ENCODE measurements at regions not wholly inside any gene's neighbourhood (a gene's known extent, or its start where the extent isn't known, plus 50 kb on each side); places are given as distances from the start of the nearest gene placed in this dataset.
"Not testable (repeated sequence)": the region's sequence is repeated elsewhere in the genome, so short reads cannot be mapped to it uniquely, and the experiment has no call there.

DNA sequence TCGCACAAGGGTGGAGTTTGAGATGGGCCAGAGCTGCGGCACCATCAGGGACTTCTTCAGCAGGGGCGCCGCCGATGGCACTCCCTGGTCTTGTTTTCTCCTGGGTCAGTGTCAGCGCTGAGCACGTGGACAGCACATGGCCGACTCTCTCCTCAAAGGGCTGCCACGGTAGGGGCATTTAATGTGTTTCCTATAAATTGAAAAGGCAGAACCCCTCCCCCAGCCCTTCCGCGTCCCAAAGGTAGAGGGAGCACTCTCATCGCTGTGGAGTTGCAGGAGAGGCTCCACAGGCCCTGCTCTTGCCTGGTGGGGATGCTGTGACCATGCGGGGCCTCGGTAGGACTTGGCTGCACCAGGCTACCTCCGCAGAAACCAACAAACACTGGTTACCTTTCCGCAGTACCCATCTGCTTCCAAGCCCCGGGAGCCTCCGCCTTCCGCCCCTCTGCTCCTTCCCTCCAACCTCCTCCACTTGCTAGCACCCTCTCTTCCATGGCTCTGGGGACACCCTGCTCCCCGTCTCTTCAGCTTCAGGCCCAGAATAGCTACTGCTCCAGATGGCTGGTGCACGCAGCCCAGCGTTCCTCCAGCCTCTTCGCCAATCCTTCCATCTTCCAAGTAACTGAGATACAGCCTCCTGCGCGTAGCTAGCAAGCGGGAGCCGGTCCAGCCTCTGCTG, 166.3 kb upstream of the ADCY1 start:
- DNase-seq (ENCODE audit: low read depth in 2 of 2), result no peak

DNA sequence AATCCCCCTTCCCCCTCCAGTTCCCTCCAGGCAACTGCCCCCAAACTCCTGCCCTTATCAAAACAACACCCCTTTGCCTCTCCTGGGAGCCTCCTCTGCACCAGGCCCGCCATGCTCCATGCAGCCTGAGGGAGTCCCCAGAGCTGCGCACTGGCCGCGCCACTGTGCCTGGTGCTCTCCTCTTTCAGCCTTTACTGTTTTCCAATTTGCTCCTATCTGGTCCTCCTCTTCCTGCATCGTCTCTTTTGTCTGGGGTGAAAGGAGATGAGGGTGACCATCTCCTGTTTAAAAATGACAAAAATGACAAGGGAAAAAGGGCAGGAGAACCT, 165.8 kb upstream of the ADCY1 start:
- DNase-seq (ENCODE audit: low read depth in 2 of 2), result no peak

DNA sequence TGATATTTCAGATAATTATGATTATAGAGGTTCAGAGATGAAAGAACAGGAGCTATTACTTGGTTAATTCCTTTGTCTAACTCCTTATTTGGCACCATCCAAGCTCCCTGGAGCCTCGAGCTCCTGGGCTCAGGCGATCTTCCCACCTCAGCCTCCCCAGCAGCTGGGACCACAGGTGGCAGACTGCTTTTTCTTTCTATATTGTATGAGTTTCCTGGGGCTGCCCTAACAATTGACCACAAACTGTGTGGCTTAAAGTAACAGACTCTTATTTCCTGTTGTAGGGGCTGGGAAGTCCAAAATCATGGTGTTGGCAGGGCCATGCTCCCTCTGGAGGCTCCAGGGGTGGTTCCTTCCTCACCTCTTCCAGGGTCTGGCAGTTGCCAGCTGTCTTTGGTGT, 163.3 kb upstream of the ADCY1 start:
- DNase-seq (ENCODE audit: low read depth in 2 of 2), result no peak

DNA sequence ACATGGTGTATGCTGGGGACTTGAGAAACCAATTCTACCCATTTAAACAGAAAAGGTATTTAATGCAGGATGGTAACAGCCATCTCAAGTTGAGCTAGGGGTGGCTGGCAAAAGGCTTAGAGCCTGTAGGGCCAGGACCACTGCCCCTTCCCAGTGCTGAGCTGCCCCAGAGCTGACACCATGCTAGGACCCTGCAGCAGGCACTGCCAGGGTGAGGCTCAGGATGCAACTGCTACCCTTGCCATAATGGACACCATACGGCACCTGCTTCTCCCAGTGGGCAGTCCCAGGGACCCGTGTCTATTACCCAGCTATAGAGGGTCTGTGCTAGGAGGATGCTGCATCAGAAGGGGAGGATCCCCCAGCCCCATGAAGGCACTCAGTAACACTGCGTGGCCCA, 160.7 kb upstream of the ADCY1 start:
- no peak for DNase-seq (ENCODE audit: low read depth in 2 of 2)

DNA sequence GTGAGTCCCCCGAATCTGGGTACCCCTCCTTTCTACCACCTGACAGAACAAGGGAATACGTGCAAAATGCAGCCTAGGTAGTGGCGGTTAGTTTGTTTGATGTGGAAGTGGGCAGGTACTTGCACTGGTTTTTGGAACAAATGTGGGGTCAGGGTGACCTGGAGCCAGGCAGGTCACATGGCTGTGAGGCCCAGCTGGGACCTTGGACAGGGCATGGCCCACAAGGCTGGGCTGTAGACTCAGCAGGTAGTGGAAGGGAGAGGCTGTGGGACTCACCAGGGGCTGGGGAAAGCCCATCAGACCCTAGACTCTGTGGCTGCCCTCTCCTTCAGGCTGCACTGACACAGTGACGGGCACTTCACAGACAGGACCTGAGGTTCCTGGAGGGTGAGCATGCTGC, 159.9 kb upstream of the ADCY1 start:
- DNase-seq (ENCODE audit: low read depth in 2 of 2), result no peak

DNA sequence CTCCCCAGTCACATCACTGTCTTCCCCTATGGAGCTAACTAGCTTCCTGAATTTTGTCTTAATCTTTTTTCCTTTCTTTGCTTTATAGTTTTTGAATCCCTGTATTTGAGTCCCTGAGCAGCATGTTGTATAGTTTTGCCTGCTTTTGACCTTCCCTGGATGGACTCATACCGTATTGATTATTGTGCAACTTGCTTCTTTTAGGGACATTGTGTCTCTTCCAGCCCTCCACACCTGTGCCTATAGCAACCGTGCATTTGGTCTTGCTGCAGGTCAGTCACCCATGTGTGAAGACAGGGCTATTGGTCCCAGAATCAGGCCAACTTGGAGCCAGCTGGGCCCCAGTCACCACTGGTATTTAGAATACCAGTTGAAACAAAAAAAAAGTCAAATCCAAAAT, 158.9 kb upstream of the ADCY1 start:
- DNase-seq (ENCODE audit: low read depth in 2 of 2), result no peak

DNA sequence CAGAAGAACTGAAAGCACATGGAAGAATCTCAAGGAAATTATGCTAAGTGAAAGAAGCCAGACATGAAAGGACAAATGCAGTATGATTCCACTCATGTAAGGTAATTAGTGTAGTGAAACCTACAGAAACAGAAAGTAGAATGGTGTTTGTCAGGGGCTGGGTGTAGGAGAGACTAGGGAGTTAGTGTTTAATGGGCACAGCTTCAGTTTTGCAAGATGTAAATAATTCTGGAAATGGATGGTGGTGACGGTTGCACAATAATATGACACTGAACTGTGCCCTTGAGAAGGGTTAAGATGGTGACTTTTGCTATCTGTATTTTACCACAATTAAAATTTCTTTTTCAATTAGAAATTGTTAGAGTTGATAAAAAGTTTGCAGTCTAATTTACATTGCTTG, 157.3 kb upstream of the ADCY1 start:
- DNase-seq (ENCODE audit: low read depth in 2 of 2), result no peak

DNA sequence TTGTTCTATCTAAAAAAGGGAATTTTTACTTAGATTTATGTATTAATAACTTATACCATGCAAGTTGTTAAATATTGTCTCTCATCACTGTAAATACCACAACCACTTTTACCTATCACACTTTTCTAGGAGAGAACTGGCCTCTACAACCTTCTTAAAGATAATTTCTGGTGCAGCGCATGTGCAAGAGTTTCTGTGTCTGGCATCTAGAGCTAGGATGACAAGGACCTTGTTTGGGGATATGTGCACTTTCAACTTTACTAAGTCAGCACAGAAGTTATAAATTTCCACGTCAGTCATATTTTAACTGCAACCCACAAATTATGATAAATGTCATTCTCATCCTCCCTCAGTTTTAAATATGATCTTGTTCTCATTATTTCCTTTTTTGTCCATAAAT, 156.9 kb upstream of the ADCY1 start:
- no peak for DNase-seq (ENCODE audit: low read depth in 2 of 2)

DNA sequence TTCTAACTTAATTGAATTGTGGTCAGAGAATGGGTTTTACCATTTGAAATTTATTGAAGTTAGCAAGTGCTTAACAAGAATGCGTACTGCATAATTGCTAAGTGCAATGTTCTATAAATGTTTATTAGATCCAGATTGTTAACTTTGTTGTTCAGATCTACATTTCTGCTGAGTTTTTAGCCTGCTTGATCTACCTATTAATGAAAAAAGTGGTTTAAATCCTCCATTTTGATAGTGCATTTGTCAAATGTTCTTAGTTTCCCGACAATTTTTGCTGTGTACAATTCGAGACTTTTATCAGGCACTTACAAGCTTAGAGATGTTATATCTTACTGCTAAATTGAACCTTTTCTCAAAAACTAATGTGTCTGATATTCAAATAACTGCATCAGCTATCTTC, 156.4 kb upstream of the ADCY1 start:
- DNase-seq (ENCODE audit: low read depth in 2 of 2), result no peak

DNA sequence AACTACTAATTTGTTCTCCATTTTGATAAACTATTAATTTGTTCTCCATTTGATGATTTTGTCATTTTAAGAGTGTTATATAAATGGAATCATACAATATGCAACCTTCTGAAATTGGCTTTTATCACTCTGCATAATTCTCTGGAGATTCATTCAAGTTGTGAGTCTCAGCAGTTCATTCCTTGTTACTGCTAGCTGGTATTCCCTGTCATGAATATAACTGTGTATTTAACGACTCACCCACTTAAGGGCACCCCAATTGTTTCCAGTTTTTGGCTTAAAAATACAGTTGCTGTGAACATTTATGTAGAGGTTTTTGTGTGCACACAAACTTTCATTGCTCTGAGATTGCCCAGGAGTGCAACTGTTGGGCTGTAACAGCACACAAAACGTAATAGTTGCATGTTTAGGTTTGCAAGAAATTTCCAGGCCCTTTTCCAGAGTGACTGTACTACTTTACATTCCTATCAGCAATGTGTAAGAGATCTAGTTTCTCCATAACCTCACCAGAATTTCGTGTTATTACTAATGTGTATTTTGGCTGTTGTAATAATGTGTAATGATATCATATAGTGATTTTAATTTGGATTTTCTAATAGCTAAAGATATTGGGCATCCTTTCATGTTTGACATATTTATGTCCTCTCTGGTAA, 153.2 kb upstream of the ADCY1 start:
- peak; percentile 68 to 73 for DNase-seq (ENCODE audit: low read depth in 2 of 2)

DNA sequence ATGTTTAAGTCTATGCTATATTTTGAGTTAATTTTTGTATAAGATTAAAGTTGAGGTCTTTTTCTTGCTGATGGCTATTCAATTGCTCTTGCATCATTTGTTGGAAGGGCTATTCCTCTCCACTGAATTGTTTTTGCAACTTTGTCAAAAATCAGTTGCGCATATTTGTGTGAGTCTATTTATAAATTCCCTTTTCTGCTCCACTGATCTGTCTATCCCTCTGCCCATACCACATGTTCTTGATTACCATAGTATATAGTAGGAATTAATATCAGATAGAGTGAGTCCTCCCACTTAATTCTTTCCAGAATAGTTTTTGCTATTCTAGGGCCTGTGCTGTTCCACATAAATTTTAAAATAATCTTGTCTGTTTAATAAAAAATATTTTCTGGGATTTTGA, 152.4 kb upstream of the ADCY1 start:
- peak; percentile 67 to 71 for DNase-seq (ENCODE audit: low read depth in 2 of 2)

DNA sequence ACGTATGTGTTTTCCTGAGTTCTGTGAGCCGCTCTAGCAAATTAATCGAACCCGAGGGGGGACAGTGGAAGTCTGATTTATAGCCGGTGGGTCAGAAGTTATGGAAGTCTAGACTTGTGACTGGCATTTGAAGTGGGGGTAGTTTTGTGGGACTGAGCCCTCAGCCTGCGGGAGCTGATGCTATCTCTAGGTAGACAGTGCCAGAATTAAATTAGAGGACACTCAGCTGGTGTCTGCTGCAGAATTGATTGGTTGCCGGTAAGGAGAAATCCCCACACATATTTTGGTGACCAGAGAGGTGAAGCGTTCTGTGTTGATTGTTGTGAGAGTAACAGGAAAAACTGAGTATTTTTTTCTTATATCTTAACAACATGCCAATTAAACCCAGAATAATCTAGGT, 143.8 kb upstream of the ADCY1 start:
- DNase-seq (ENCODE audit: low read depth in 2 of 2), result no peak

DNA sequence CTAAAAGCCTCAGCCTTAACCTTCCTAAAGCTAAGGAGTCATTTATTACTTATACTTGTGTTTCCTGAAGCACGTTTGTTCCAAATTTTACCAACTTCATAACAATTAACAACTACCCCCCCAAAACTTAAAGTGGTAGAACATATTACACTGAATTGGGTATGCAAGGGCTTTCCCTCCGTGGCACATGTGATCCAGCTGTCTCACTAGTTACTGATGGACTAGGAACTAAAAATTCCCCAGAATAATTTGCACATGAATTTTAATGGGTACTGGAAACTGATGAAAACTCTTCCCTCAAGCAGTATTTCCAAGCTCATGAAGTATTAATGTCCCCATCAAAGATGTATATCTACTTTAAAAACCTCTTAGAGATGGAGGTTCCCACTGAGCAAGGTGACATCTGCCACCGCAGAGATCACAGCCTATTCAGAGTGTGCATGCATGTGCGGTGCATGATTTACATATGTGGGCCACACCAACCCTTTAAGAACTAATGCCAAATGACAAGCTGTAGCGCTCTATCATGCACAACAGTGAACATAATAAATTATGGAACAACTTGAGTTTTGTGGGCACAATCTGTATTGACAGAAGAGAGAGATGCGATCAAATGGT, 139.9 kb upstream of the ADCY1 start:
- DNase-seq (ENCODE audit: low read depth in 2 of 2), result no peak

DNA sequence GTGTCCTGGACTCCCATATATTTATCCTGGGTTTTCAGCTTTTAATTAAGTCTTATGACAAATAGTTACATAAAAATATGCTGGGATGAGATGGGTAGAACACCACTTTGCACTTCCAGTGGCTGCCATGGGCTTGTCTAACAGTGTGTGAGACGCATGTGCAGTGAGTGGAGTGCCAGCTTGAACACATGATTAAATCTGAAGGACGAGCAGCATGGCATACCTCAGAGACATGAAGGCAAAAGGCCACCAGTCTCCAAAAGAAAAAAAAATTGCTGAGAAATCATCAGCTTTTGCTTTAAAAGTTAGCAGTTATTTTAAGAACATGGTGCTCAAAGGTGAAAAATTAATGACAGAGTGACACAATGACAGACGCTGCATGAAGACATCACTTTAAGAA, 139.0 kb upstream of the ADCY1 start:
- DNase-seq (ENCODE audit: low read depth in 2 of 2), result no peak

DNA sequence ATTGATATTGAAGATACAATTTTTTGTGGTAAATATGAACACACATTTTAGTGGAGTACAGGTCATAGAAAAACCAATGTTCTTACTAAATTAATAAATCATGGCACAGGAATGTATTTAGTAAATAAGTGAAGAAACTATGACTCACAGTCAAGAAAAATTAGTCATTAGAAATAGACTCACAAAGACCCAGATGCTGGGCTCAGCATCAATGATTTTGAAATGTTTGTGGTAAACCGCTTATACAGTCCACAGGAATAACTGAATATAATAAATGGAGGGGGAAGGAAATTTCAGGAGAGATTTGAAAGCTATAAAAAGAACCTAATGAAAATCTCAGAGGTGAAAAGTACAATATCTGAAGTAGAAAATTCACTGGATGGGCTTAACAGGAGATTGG, 138.3 kb upstream of the ADCY1 start:
- DNase-seq (ENCODE audit: low read depth in 2 of 2), result peak; percentile 87 to 90

DNA sequence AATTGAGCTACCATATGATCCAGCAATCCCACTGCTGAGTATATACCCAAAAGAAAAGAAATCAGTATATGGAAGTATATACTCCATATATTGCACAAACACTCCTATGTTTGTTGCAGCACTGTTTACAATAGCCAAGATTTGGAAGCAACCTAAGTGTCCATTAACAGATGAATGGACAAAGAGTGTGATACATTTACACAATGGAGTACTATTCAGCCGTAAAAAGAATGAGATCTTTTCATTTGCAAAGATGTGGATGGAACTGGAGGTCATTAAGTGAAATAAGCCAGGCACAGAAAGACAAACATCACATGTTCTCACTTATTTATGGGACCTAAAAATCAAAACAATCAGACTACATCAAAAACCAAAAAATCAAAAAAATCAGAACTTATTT, 133.4 kb upstream of the ADCY1 start:
- DNase-seq (ENCODE audit: low read depth in 2 of 2), result not testable (repeated sequence)

DNA sequence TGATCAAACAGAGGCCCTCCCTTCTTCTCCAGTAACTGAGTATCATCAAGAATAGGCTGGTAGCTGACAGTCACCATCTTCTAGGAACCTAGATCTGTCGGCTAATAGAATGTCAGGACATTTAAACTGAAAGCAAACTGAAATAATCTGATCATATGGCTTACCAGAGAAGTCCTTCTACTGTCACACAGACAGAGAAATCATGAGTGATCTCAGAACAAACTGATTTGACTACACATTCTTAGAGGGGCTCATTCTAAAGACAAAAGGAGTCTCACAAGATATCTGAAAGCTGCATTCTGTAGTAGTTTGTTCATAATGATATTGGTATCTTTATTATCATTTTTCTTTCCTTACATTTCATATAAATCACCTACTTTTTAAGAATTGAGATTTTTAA, 130.9 kb upstream of the ADCY1 start:
- DNase-seq (ENCODE audit: low read depth in 2 of 2), result no peak

DNA sequence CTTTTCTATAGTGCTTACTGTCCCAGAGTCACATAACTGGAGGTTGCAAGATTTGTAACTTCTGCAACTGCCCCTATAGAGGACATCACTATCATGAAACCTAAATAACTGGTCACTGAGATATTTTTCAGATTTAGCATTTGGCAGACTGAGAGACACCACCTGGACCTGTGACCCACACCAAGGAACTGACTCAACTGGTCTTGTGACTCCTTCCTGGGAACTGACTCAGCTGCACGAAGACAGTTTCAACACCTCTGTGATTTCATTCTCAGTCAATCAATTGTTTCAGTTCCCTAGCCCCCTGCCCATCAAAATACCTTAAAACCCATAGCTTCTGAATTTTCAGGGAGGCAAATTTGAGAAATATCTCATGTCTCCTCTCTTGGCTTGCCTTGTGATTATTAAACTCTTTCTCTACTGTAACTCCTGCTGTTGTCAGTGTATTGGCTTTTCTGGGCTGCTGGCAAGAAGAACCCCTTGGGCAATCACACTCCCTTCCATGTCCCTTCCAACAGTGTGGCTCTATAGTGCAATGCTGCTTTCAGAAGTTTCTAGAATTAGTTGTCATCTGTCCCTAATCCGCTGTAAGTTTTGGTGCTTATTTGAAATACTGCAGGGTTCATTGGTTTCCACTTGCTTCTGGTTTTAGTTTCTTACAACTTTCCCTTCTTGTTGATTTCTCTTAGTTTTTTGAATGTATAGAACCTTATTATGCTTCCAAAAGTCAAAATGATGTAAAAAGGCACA, 127.8 kb upstream of the ADCY1 start:
- no peak for DNase-seq (ENCODE audit: low read depth in 2 of 2)

DNA sequence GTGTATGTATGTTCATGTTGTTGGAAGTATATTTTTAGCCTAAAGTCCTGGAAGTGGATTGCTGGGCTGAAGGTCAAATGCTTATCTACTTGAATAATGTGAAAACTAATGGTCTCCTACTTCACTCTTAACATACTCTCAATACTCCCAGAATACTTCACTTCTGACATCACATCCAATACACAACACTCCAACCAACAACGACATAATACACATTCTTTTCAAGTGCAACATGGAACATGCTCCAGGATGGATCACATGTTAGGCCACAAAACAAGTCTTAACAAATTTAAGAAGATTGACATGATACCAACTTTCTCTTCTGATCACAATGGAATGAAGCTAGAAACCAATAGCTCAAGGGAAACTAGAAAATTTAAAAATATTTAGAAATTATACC, 126.9 kb upstream of the ADCY1 start:
- DNase-seq (ENCODE audit: low read depth in 2 of 2), result no peak

DNA sequence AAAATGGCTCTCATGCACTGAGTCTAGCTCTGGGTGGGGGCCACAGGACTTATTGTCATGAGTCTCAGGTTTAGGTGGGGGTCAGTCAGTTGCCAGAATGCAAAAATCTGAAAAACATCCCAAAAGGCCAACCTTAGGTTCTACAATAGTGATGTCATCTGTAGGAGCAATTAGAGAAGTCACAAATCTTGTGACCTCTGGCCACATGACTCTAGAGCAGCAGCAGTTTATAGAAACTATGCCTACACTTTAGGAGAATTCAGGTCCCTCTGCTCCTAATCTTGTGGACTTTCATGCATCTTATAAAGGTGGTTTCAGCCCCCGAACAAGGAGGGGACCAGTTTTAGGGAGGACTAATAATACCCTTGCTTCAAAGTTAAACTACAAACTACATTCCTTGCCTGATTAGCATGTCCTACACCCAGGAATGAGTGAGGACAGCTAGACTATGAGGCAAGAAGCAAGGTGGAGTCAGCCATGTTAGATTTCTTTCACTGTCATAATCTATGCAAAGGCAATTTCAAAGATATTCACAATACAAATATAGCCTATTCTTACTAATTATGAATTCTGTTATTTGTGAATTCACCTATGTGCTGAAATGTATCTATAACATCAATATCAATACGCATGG, 123.5 kb upstream of the ADCY1 start:
- DNase-seq (ENCODE audit: low read depth in 2 of 2), result no peak

DNA sequence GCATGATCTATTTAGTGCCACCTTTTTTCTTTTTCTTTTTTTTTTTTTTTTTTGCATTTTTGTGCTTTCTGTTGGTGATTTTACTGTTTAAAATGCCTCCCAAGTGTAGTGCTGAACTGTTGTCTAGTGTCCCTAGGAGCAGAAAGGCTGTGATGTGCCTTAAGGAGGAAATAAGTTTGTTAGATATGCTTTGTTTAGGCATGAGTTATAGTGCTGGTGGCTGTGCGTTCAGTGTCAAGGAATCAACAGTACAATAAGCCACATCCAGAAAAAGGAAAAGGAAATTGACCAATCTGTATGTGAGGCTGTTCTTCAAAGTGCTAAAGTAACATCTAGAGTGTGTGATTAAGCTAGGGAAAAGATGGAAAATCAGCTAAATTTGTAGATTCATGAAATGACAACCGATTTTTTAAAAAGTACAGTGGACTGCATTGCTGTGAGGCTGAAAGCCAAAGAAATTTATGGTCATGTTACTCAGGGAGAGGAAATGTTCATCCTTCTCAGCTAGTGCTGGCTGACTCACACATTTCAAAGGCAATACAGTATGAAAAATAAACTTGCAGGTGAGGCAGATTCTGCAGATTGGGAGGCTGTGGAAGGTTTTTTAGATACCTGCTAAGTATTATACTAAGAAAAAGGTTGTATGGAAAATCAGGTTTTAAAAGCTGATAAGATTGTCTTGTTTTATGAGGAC, 122.7 kb upstream of the ADCY1 start:
- DNase-seq (ENCODE audit: low read depth in 2 of 2), result no peak

DNA sequence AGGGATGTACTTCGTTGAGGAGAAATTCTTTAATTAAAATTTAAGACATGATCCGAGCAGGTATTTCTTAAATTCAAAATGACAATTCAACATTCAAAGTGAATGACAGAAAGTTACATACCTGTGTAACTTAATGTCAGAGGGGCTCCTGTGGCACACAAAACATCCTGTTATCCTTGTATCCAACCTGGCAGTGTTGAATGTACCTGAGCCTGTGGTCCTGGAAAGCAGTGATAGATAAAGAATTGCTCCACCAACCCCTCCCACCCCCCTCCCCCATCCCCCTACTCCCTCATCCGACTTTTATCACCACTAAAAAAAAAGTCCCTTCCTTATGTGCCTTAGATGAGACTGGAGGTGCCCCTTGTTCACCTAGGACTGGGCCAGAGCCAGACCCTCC, 119.4 kb upstream of the ADCY1 start:
- DNase-seq (ENCODE audit: low read depth in 2 of 2), result no peak
